ENCODE measurements at regions not wholly inside any gene's neighbourhood (a gene's known extent, or its start where the extent isn't known, plus 50 kb on each side); places are given as distances from the start of the nearest gene placed in this dataset.
A peak's percentile ranks its signal among the peaks of the same experiment; 100 is the strongest.

DNA sequence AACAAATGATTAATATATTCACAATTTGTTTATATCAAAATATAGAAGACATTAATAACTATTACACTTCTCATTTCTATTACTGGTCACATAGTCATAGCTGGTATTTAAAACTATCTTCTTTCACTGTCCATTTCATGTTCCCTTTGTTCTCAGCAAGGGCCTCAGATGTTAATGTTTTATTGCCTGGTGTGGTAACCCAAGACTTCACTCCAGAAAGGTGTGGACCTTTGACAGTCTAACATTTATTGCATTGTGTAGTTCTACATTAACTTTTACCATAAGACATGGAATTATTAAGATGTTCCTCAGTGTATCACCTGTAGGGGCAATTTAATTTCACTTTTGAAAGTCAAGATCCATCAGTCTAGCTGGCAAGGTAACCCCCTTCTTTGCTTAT is 691.3 kb downstream of the SQOR start:
- no peak for DNase-seq

DNA sequence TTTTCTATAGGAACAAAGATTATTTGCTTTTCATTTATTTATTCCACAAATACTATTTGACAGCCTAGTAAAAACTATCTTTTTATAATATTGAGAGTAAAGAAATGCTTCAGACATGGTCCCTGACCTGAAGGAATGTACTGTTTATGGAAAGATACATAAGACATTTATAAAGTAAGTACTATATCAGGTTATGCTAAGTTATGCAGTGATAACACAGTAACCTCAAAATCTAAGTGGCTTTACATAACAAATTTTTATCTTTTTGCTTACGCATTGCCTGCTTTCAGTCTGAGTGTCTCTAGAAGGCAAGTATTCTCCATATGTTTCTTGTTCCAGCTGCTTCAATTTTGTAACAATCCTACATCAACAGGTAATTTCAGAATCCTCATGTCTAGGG is 694.0 kb downstream of the SQOR start:
- DNase-seq = no peak

DNA sequence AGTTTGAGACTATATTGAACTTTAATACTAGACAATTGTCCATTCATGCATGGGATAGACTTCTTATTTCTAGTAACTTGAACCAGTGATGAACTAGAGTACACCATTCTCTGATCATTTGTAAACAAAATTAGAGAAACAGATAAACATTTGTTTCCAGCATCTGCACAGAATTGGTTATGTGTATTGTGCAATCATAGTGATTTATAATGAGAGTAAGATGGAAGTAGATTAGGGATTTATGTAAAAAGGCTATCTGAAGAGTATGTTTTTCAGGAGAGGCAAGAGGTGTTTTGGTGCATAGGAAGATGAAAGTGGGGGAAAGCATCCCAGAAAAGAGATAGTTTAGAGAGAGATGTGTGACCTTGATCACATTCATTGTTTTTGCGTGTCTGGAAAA is 695.0 kb downstream of the SQOR start:
- no peak for DNase-seq

DNA sequence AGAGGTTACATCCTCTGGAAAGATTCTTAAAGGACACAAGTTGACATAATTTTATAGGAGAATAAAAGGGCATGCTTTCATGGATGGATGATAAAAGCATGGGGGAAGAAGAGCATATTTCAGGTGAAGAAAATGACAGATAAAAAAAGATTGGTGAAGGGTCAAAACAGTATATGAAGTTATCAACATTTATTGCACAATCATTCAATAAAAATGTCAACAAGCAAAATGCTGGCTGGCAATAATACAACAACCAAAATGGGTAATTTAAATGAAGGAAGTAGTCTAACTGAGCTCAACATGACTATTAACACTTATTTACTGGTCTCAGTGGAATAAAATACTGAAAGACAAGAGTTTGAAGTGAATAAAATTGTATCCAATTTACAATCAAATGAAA is 696.7 kb downstream of the SQOR start:
- DNase-seq = no peak

DNA sequence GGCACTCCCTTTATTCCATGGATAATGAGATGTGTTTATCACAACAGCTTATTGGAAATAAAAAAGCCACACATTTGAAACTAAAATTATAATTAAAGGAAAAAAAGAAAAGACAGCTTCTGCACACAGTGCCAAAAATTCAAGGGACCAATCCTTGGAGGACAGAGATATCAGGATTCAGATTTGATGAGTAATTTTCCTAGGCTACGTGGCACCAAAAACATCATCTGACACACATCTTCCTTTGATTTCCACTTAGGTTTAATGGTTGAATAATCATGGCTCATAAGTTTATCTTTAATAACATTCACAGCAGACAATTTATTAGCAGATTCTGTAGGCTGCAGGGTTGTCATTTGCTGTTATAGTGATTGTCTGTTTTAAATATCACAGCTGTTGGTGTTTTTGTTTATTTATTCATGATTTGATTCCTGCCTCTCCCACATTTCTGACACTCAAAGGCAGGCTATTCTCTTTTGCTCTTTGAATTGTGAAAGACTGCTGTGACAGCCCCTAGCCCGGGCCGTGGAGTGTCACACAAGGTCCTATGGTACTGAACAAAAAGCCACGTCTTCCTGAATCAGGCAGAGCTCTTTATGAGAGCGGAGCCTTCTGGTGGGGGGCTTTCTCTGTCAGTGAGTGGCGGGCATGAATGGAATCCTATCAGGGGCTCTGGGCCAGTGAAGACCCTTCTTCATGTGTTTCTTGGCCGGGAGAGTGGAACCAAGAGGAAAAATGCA is 708.5 kb downstream of the SQOR start:
- no peak for DNase-seq

DNA sequence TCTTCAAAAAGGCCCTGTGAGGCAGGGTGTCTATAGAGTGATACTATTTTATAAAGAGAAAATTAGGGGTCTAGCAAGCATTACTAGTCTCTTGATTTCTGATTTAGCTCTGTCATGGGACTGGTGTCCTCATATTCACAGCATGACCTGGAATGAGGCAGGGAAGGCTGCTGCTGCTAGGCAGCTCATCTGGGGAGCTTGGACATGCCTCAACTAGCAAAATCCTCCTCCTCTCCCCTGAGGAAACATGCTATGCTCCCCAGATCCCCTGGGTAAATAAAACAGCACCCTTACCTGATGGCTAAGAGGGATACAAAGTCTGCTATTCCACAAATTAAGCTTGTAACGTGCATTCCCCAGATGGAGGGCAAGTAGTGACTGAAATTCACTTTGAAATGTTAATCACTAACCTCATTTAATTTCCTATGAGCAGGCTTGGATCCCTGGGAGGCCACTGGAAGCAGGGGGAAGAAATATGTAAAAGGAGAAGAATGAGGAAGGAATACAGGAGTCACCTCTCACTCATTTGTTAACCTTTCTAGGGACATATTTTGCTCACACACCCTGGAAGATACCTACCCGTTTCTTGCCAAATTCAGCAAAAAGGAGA is 709.4 kb downstream of the SQOR start:
- DNase-seq = peak; percentile 94

DNA sequence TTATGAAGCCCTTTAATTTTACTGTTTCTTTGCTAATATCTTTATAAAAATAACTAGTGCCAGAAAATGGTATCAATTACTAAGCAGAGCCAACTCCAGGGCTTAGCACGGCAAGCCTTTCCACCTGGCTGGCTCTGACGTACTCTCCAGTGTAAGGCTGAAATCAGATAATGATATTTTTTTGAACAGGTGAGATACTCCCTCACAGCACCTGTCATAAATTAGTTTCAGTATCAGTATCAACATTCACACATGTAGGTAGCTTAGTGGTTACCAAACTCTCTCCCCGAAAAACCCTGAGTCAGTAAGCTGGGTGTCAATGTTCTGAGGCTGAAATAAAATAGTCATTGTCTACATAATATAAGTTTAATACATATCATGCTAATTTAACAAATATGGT is 710.1 kb downstream of the SQOR start:
- DNase-seq = peak; percentile 86

DNA sequence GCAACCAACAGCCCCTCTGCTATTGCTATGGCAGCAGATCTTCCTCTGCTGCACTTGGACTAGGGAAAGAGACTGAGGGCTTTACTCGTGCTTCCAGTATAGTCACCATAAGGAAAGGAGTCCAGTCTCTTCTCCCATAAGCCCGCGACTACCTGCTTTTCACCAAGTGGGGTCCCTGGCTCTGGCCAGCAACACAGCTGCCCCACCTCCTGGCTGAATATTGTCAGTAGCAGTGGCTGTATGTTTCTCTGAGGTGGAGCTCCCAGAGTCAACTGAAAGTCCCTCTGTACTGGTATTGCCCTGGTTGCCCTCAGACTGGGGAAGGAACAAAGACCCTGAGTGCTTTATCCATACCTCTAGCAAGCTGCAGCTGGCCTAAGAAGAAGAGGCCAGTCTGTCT is 719.6 kb downstream of the SQOR start:
- DNase-seq = no peak

DNA sequence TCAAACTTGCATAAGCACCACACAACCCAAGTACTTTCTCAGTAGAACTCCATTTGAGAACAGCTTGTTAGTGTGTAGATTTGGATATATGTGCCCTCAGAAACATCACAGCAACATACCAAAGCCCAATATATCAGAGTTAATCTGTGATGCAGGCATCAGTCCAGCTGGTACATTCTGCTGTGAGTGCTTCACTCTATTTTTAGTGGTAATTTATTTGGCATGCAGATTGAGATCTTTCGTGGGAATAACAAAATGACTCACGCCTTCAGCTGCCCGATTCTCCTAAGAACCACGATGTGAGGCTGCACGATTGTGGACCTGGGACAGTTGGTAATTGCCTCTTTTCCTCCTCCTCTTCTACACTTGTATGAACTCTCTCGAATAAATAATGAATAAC is 730.7 kb downstream of the SQOR start:
- no peak for DNase-seq

DNA sequence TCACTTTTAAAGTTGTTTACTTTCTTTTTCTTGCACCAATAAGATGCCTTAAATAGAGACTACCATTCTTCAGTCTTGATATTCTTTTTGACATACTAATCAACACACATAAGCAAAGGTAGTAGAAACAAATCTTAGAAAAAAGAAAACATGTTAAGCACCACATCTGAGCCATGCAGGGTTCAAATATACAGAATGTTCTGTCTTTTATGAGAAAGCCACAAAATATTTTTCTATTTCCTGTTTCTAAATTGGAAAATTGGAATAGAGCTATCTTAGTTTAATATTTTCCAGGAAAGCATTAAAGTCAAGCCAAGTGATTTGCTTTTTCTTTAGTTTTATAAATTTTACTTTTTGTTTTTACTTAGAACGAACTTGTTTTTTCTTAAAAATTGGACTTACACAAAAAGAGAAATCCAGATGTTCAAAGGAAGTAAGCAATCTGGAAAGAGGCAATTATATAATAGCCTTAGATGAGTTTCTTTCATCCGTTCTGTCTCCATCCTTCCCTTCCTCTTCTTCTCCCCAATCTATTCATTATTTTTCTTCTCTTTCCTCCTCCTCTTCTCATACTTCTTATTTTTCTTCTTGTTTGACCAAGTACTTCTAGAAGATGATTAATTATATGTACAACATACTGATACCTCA is 731.7 kb downstream of the SQOR start:
- DNase-seq = no peak

DNA sequence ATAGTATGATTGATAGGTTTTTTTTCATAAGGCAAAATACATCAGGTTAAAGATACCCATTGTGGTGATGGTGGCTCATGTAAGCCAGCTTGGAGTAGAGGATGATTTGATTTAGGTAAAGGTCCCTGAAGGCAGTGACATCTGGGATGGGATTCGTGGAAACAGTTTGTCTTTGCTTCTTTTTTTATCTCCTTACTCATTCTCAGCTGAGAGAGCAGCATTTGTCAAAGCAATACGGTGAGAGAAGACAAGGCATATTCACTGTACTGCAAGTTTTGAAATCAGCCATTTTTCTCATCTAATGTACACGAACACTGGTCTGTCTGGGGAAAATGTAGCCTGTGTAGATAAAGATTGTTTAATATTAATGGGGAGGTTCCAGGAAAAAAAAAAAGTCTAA is 749.1 kb downstream of the SQOR start:
- no peak for DNase-seq

DNA sequence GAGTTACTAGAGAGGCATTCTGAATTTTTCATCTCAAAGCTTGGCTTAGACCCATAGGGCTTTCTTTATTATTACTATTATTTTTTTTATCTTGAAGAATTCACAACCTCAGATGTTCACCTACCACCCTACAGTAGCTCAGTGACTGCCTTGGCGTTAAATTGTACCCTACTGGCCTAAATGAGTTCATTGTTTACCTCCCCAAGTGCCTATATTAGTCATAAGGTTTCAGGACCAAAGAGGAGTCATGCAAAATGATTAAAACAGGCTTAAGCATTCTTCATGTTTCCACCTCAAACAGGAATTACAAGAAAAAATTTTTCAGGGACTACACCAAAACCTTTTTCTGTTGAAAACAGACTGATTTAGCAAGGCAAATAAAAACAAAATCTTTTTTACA is 751.5 kb downstream of the SQOR start:
- DNase-seq = no peak

DNA sequence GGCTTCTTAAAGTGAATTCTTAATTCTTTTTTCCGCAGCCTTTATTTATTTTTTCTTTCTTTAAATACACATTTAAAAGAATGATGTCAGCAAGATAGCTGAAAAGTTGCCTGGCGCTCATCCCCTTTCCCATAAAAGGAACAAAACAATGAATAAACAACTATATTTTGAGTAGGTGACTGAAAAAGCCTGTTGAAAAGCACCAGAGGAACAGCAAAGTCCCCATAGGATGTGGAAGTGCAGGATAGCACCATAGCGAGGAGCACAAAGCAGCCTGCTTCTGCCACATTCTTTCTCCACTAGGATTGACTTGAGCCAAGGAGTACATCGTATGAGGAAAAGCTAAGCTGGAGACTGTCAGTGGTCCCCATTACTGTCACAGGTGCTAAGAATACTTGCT is 754.9 kb downstream of the SQOR start:
- no peak for DNase-seq

DNA sequence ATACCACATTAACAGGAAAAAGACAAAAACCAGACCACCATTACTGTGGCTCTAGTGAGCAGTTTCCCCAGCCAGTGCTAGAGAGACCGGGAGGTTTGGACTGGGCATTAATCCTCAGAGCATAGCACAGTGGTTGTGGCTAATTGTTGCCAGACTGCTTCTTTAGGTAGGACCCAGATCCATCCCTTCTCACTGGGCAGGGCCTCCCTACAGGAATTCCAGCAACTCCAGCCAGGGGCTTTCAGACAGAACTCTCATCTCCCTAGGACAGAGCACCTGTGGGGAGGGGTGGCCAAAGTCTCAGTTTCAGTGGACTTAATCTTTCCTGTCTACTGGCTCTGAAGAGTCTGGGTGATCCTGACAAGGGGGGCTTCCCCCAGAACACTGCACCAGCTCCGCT is 759.6 kb downstream of the SQOR start:
- DNase-seq = no peak

DNA sequence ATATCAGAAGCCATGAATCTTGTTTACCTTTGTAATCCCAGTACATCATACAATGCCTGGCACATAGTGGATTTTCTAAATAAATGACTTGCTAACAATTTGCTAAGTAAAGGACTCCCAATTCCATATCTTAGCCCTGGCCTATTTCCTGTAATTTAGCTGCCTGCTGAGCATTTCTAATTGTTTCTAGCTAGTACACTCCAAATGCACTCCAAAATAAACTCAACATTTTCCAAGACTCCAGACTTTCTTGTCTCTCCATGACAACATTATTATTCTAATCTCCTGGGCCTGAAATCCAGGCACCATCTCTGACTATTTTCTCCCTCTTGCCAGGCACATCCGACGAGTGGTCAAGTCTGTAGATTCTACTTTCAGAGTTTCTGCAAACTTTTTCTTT is 773.5 kb downstream of the SQOR start:
- no peak for DNase-seq

DNA sequence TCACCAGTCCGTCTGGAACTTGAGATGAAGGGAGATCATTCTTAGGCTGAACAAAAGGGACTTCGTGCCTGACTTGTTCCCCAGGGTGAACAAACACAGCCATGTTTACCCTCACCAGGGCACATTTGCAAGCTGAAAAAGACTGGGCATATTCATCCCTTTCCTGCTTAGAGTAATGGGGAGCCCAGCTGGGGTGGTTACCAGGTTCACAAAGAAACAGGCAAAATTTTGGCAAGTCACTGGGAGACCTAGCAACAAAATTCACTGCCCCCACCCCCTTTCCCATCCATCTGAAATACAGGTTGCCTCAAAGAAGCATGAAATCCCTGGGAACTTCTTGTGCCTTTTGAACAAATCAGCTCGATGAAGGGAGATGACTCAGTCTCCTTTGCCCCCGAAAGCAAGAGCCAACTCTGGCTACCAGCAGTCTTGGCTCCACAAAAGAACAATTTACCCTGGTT is 775.0 kb downstream of the SQOR start:
- no peak for DNase-seq

DNA sequence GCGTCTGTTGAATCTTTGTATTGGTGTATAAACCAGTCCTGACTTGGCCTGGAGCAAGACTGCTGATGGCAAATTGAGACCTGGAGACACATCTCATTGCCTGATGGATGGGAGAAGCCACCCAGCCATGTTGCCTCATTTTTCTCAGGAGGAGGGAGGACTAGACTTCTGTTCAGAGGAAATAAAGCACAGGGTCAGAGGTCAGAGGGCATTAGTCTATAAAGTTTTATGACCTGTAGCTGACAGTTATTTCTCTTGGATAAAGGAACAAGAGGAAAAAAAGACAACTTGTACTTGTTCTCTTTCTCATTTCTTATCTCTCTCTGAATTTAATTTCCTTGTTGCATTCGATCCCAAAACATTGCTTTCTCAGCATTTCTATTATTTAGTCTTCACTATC is 775.9 kb downstream of the SQOR start:
- DNase-seq = no peak

DNA sequence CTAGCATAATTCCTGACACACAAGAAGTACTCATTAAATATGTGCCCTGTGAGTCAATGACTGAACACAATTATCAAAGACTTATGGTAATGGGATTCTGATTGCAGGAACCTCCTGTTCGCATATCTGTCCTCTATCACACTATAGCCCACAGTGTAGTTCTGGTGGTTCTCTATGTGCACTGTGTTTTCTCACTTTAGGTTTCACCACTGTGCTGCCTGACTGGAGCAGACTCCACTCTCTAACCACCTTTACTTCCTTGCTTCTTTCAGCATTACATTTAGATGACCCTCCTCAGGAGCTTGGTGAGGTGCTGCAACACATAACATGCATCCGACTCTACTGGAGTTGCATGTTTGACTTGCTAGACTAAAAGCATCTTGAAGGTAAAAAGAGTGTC is 777.1 kb downstream of the SQOR start:
- DNase-seq = no peak

DNA sequence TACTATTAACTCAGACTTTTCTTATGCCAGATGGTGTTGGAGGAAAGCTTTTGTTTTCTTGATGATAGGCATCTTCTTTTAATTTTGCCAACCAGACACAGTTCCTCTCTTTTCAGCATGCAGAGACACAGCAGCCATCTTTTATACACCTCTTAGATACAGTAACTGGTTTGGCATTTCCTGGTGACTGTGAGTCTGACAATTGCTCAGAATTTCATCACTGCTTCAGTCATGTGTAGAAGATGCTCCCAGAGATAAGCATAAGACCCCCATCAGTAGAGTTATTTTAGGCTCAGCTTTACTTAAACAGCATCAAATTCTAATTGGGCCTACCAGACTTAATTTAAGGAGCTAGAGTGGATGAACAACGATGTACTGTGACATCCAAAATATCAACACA is 779.0 kb downstream of the SQOR start:
- DNase-seq = no peak

DNA sequence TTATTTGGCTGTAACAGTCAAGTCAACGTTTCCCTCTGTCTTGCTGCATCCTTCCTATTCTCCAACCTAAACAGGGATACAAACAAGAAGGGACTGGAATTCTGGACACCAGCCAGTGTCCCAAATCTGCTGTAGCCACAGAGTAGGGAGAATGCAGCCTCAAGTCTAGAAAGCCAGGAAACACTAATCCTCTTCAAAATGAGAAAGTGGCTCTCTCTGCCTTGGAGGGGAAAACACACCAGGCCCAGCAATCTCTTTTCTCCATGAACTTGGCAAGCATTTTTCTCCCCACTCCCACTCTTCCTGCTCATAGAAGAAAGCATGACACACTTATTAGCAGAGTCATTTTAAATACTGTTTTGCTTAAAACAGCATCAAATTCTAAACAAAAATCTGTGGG is 781.7 kb downstream of the SQOR start:
- no peak for DNase-seq

DNA sequence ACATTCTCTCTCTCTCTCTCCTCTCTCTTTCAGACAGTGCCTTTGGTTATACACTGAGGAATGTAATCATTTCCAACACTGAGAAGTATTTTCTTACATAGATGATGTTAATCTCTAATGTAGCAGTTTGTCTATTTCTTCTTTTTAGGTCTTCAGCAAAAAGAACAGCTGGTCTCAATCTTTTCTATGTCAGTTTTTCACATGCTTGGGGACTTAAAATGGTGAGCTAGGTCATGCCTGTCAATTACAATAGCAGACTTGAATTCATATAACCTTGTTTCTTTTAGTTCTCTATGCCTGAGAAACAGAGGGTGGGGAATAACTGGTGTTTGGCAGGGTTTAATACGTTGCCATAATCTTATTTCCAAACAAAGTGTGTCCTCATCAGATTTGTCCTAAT is 786.2 kb downstream of the SQOR start:
- DNase-seq = no peak

DNA sequence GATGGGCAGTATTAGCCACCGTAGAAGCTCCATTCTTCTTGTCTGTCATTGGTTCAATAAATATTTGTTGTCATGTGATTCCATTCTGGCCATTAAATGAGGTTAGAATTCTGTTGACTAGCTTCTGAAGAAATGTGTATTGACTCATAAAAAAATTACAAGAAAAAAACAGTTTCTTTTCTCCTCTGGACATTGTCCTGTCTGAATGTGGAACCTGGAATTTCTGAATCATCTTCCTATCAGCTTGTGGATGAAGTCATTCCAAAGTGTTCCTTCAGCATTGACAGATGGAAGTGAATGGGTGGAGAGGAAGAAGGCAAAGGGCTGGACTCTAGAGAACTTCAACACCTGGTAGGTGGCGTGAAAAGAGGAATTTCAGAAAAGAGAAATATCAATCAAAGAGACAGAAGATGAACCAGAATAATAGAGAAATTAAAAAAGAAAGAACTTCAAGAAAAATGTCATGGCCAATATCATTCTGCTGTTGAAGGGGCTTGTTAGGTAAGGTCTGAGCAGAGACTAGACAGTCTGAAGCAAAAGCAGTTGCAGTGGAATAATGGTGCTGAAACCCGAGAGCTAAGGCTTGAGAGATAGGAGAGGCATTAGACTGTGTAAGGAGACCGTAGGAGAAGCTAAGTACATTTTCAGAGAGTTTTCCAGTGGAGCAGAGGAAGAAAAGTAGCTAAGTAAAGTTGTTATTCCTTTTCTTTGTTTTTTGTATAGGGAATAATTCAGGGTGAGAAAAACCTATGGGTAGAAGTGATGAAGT is 806.6 kb downstream of the SQOR start:
- DNase-seq = no peak

DNA sequence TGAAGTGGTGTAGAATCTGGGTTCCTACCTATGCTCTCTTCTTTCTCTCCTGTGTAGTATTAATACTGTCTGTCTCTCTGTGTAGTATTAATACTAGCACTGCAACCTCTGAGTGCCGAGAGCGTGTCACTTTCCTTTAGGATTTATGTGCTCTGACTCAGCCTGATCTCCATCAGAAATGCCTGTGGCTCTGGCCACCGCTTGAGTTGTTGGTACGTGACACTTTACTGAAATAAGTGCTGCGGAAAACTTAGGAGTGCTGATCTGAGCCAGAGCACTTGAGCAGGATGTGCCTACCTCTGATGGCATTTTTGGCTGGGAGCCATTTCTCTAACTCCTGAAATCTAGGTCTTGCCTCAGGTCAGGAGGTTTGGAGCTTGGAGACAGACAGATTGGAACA is 807.4 kb downstream of the SQOR start:
- no peak for DNase-seq
